ENCODE measurements at regions not wholly inside any gene's neighbourhood (a gene's known extent, or its start where the extent isn't known, plus 50 kb on each side); places are given as distances from the start of the nearest gene placed in this dataset.

DNA sequence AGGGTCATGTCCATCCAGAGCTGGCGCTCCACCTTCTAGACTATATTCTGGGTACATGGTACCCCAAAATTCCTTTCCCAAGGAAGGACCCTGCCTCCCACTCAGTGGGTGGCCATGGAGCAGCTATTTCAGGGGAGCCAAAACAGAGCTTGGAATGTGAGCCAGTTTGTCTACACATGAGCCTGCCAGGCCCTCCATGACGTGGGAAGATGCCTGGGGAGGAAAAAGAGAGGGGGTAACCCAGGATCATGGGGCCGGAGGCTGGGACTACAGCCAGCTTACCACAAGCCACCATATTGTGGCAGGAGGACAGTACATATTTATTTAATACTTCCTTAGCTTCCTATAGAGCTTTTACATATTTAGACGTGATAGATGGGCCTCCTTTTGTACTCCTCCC is 414.7 kb upstream of the TNP1 start:
- no peak for DNase-seq (ENCODE audit: low spot score)

- no peak for DNase-seq (ENCODE audit: low spot score)
Measured at GRCh38 chr2:217273851-217274250, 414.0 kb upstream of the TNP1 start.

- DNase-seq (ENCODE audit: low spot score), result no peak
Measured at GRCh38 chr2:217273162-217273561, 413.3 kb upstream of the TNP1 start.

- DNase-seq (ENCODE audit: low spot score), result no peak
Measured at GRCh38 chr2:217271813-217272212, 411.9 kb upstream of the TNP1 start.

DNA sequence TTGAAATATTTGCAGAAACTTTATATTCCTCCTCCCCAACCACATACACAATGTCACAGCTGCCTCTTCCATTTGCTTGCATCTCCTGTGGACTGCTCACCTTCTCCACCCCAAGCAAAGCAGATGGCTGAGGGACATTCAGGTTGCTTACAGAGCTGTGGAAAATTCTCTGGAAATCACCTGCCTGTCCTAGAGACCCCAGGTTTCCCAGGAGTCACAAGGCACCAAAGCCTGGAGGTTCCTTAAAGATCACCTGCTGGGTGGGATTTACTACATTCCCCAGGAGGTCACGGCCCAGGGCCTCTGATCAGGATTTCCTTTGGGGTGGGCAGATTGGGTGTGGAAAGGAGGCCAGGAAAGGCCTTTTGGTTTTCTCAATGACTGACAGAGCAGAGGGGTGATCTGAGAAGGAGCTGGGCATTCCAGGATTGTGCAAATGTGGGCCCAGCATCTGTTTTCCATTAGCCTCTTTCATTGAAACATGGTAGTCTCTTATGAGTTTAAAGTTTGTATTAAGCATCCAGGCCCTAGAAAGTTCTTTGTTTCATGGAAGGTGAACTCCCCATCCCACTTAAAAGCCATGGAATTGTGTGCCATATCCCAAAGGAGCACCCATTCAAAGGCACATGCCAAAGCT is 410.7 kb upstream of the TNP1 start:
- DNase-seq (ENCODE audit: low spot score), result no peak

- no peak for DNase-seq (ENCODE audit: low spot score)
Measured at GRCh38 chr2:217269701-217270484, 410.0 kb upstream of the TNP1 start.

DNA sequence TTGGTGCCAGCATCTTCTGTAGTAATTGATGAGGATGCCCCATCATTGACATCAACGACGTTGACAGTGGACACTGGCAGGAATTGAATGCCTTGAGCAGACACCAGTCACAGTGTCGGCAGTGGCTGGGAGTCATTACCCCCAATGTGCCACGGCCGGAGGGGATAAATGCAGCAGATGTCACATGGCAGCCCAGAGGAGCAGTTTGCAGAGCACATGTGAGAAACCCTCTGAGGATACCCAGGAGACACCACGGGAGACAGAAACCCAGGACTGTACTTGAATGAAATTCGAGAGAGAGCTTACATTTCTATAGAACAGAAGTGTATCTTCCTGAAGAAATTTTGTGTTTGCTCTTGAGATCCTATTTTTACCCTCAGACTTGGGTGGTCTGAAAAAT is 409.1 kb upstream of the TNP1 start:
- DNase-seq (ENCODE audit: low spot score), result no peak

DNA sequence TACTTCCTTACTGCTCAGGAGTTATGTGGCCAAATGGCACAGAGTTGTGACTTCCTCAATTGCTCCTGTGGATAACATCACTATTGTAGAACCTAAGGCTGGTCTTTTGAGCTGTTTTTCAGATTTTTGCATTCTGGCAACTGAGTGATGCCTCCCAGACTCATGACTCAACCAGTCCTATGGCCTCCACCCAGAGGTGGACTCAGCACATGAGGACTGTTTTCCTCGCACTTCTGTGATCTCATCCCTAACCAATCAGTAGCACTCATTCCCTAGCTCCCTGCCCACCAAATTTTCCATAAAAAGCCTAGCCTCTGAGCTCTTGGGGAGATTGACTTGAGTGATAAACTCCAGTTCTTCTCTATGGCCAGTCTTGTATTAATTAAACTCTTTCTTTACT is 407.9 kb upstream of the TNP1 start:
- no peak for DNase-seq (ENCODE audit: low spot score)

- no peak for DNase-seq (ENCODE audit: low spot score)
Measured at GRCh38 chr2:217263756-217264155, 403.9 kb upstream of the TNP1 start.

GRCh38 chr2:217262911-217263310 is 403.0 kb upstream of the TNP1 start:
- DNase-seq (ENCODE audit: low spot score), result no peak

GRCh38 chr2:217261452-217261851 is 401.6 kb upstream of the TNP1 start:
- DNase-seq (ENCODE audit: low spot score), result no peak

- DNase-seq (ENCODE audit: low spot score), result no peak
Measured at GRCh38 chr2:217260441-217261115, 400.7 kb upstream of the TNP1 start.

GRCh38 chr2:217258170-217258569 is 398.3 kb upstream of the TNP1 start:
- no peak for DNase-seq (ENCODE audit: low spot score)

DNA sequence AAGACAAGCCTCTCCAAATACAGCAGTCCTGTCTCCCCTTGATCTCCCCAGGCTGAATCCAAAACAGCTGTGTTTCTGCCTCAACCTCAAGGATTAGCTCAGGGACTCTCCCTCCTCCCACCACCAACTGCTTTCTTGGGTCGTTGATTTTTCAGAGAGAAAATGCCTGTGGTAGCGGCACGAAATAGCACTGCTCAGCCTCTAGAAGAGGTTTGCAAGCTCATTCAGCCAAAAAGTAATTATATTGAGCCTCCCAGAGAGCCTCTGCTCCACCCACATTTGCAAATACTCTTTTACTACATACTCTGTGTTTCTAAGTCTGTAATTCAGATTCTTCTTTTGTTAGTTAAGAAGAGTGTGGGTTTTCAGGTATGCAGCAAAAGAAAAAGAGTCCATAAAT is 396.4 kb upstream of the TNP1 start:
- DNase-seq (ENCODE audit: low spot score), result no peak

DNA sequence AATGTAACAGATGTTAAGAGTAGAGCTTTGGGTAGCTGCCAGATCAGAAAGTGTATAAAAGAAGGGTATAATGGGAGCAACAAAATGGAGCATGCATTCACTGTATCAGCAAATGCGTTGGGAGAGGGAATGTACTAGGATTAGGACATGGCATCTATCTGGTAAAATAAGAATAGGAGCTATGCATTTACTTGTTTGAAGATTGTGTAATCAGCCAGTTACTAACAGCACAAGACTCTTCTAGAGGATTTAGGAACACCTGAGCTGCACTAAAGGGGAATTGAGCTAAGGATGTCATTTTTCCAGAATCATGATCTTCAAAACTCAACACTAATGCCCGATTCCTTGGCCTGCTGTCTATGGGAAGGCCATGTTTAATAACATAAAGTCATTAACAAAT is 394.2 kb upstream of the TNP1 start:
- no peak for DNase-seq (ENCODE audit: low spot score)

DNA sequence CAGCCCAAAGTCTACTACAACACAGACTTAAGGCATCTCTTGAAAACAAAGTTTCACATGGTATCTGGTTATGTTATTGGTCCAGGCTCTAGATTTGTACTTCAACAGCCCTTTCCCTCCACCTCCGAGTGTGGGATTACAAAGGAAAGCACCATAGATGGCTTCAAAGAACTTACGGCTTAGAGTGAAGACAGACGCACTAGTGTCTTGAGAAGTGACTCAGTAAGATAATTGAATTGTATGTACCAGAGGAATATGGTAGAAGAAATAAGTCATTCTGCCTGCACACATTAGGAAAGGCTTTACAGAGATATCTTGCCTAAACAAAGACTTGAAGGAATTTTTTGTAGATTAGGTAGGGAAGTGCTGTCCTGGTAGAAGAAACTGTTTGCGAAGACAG is 392.3 kb upstream of the TNP1 start:
- DNase-seq (ENCODE audit: low spot score), result no peak

DNA sequence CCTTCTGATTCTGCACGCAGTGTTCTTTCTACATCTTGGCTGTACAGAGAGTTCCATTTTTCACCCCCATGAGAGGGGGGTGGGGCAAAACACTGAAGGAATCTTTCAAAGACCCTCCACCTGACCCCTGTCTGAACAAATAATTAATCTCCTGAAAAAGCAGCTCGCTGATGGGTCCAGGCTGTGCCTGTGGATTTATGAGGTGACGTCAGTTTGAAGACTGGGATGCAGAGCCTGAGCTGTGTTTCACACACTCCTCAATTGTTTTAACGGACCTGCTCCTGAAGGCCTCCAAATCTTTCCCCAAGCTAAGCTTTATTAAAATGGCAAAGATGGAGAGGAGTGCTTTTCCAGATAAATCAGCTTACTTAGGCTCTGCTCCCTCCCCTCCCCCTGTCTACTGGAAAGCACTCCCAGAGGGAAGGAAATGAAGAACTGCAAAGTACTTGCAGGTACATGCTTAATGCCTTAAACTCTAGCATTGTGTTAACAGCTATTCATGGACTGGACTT is 390.2 kb upstream of the TNP1 start:
- no peak for DNase-seq (ENCODE audit: low spot score)

- DNase-seq (ENCODE audit: low spot score), result no peak
Measured at GRCh38 chr2:217249121-217250012, 389.5 kb upstream of the TNP1 start.

DNA sequence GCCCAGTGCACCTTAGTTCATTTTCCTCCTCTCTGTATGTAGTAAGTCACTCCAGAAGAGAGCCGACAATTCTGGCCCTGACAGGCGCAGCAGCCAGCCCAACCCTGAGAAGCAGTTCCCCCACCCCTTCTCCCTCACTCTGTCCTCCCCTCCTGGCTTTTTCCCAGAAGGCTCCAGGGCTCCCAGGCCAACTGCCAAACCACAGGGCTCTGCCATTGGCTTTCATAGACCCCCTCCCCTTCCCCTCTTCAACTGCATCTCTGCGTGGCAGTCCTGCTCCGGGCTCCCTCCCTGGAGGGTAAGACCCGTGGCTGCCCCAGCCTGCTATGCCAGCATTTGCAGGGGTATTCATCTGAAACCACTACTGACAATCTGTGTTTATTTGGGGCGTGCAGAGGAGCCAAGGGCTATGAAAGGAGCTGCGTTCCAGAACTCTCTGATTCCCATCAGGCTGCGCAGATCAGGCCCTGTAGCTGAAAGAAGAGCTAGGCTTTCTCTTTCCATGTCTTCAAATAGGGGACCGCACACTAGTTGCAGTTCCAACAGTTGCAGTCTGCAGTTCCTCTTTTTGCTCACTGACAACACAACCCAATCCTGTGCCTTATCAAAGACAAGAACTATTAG is 388.6 kb upstream of the TNP1 start:
- peak; percentile 83 for DNase-seq (ENCODE audit: low spot score)

- no peak for DNase-seq (ENCODE audit: low spot score)
Measured at GRCh38 chr2:217247476-217247875, 387.6 kb upstream of the TNP1 start.

- no peak for DNase-seq (ENCODE audit: low spot score)
Measured at GRCh38 chr2:217246108-217246507, 386.2 kb upstream of the TNP1 start.

DNA sequence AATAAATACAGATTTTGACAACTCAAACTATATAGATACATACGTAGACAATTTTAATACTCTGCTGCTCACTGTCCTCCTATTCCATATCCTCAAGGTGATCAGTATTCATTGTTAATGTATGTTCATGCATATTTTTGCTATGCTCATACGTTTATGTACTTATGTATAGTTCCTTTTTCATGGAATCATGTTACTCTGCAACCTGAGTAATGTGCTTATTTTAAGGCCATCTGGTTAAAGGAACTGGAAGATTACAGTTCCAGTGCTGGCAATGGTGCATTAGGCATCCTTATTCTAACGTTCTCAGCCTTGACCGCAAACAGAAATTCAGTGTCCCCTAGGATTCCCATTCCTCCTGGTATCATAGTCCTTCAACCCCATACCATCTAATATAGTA is 385.0 kb upstream of the TNP1 start:
- no peak for DNase-seq (ENCODE audit: low spot score)
